ENCODE measurements at regions not wholly inside any gene's neighbourhood (a gene's known extent, or its start where the extent isn't known, plus 50 kb on each side); places are given as distances from the start of the nearest gene placed in this dataset.

- intact Hi-C loops (cut with micrococcal nuclease; ENCODE audit: unreplicated experiment) (no loop called here), in situ Hi-C loops (cut with MboI) (no loop called here)
- RAD21 ChIA-PET (ENCODE audit: unreplicated experiment) = no interaction called here
- Histone ChIP-seq H4K20me1 (ENCODE audit: control insufficient read depth, insufficient read depth) (no peaks in the 10 kb centered on the region), H3K36me3 (ENCODE audit: control insufficient read depth in 2 of 2, insufficient read depth in 2 of 2, low read length in 1 of 2) (no peaks in the 10 kb centered on the region), H3K4me1 (ENCODE audit: control insufficient read depth, insufficient read depth, low read length) (no peaks in the 10 kb centered on the region), H3K79me2 (ENCODE audit: control insufficient read depth, insufficient read depth, low read length) (no peaks in the 10 kb centered on the region), H3K27me3 (replicated peaks in 1 of 2; ENCODE audit: control insufficient read depth in 2 of 2, insufficient read depth in 2 of 2, low read length in 1 of 2) (no peaks in the 10 kb centered on the region), H3K27ac (ENCODE audit: control insufficient read depth, insufficient read depth) (no peak overlapping the region), H3K9me3 (replicated peaks; ENCODE audit: control insufficient read depth, insufficient read depth, low read length) (no peaks in the 10 kb centered on the region), H3K4me3 (no peak overlapping the region), H2AFZ (ENCODE audit: control insufficient read depth, low read depth, low read length) (no peak overlapping the region), H3K4me2 (ENCODE audit: control insufficient read depth, insufficient read depth) (no peak overlapping the region), H3K9ac (ENCODE audit: control insufficient read depth, insufficient read depth, low read length) (no peak overlapping the region)
- DNase-seq (ENCODE audit: low read depth, low spot score) = no peak
- SMC1A ChIA-PET (ENCODE audit: uncharacterized antibody, unreplicated experiment) = no interaction called here
- no peak for ATAC-seq
- no peak for FAIRE-seq
- POLR2A ChIA-PET = no interaction called here
- BruUV-seq (replicated peaks) = no TSS peak
- CTCF ChIA-PET = no interaction called here
- 0% methylated on average over 1 of the region's 1 CpG for WGBS (ENCODE audit: insufficient coverage, insufficient replicate concordance, low lambda C conversion rate, missing lambda C conversion rate)
- TF ChIP-seq ZNF687 (IDR thresholded peaks at IDR 0.05) (no peak), NR2C2 (IDR thresholded peaks at IDR 0.05; ENCODE audit: borderline replicate concordance, control insufficient read depth, insufficient read length, low read depth) (no peak), PAX8 (IDR thresholded peaks at IDR 0.05) (no peak), ZBTB40 (IDR thresholded peaks at IDR 0.05; ENCODE audit: borderline replicate concordance) (no peak), PRDM15 (CRISPR knock-in tag; IDR thresholded peaks at IDR 0.05) (no peak), STAT1 (conservative IDR thresholded peaks at IDR 0.05) (no peak), CHD2 (IDR thresholded peaks at IDR 0.05; ENCODE audit: borderline replicate concordance, low read depth, low read length) (no peak), ZNF274 (IDR thresholded peaks at IDR 0.05; ENCODE audit: insufficient read depth, insufficient read length) (no peak), EZH2 (IDR thresholded peaks at IDR 0.05; ENCODE audit: borderline replicate concordance, control insufficient read depth, low read depth, low read length) (no peak), SP1 (IDR thresholded peaks at IDR 0.05; ENCODE audit: low read depth, low read length) (no peak), NFIC (IDR thresholded peaks at IDR 0.05; ENCODE audit: low read depth, low read length) (no peak), MTA2 (IDR thresholded peaks at IDR 0.05; ENCODE audit: low read depth) (no peak), ATF7 (IDR thresholded peaks at IDR 0.05; ENCODE audit: low read depth) (no peak)
Measured at GRCh38 chr10:37563107-37563714, 294.2 kb downstream of the ZNF248 start.

All from GM12878 (cell line).